T-helper 2 cell treated with Interferon-gamma antibody and Interleukin-4, amounts not matched to agents 5 μg/mL and 100 μg/mL, for 36 hours (primary cell): ENCODE measurements at regions not wholly inside any gene's neighbourhood (a gene's known extent, or its start where the extent isn't known, plus 50 kb on each side); places are given as distances from the start of the nearest gene placed in this dataset.
"Not testable (repeated sequence)": the region's sequence is repeated elsewhere in the genome, so short reads cannot be mapped to it uniquely, and the experiment has no call there.

Experiments
- DNase-seq: peaks from one replicate; pipeline ENCODE4 v3.0.0; 2021; ENCODE audit warnings: low spot score
- H3K27ac Mint-ChIP-seq: one replicate; pipeline ENCODE4 v1.8.0; 2021; ENCODE audit warnings: mild to moderate bottlenecking, mixed read lengths
- H3K27me3 Mint-ChIP-seq: one replicate; pipeline ENCODE4 v1.8.0; 2021; ENCODE audit warnings: low read depth, mixed read lengths
- H3K36me3 Mint-ChIP-seq: one replicate; pipeline ENCODE4 v1.8.0; 2021; ENCODE audit warnings: low read depth, mixed read lengths
- H3K4me1 Mint-ChIP-seq: one replicate; pipeline ENCODE4 v1.8.0; 2021; ENCODE audit warnings: low read depth, mixed read lengths
- H3K4me3 Mint-ChIP-seq: one replicate; pipeline ENCODE4 v1.8.0; 2022; ENCODE audit warnings: mild to moderate bottlenecking, moderate library complexity, mixed read lengths
- H3K9me3 Mint-ChIP-seq: one replicate; pipeline ENCODE4 v1.8.0; 2021; ENCODE audit warnings: mixed read lengths

GRCh38 chr3:88807491-88808105, 299.8 kb upstream of the EPHA3 start:
- Mint-ChIP-seq H3K4me3 (no peak overlapping the region), H3K36me3 (no peaks in the 10 kb centered on the region), H3K9me3 (peaks cover 13% of the 10 kb centered on the region), H3K27me3 (no peaks in the 10 kb centered on the region), H3K27ac (no peak overlapping the region), H3K4me1 (no peaks in the 10 kb centered on the region)
- no peak for DNase-seq

DNA sequence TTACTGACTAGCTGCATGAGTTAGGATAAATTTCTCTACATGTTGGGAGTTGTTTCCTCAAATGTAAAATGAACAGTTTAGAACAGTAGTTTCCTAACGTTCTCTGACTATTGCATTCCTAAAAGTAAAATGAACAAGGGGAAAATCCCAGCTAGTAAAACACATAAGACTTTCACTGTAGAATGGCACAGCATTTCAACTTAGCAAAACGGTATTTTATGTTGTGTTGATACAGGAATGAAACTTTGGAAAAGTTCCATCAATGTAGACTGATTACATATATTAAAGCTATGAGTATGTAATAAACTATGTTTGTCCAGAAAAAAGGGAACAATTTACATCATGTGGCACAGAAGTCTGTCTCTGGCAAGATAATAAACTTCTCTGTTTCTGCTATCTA, 297.4 kb upstream of the EPHA3 start:
- no peak for DNase-seq
- Mint-ChIP-seq H3K4me3 (no peak overlapping the region), H3K27ac (no peak overlapping the region), H3K4me1 (no peaks in the 10 kb centered on the region), H3K27me3 (no peaks in the 10 kb centered on the region), H3K9me3 (peaks cover 9% of the 10 kb centered on the region), H3K36me3 (no peaks in the 10 kb centered on the region)

DNA sequence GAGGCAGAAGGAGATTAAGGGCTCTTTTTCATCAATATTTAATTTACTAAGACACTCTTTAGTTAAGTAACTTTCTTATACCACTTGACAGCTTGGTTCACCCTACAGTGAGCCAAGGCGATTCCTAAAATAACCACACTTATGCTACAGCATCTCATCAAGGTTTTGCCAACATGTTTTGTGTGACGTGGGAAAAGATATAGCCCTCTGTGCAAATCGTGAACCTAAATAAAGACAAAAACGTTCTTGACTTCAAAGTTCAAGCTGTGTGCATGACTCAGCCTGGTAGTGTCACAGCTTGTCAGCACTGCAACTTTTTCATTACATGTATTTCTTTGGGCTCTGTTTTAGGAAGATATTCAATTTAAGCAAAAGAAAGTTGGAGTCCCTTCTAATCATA, 297.0 kb upstream of the EPHA3 start:
- Mint-ChIP-seq H3K27ac (no peak overlapping the region), H3K36me3 (no peaks in the 10 kb centered on the region), H3K4me1 (no peaks in the 10 kb centered on the region), H3K4me3 (no peak overlapping the region), H3K9me3 (peaks cover 7% of the 10 kb centered on the region), H3K27me3 (no peaks in the 10 kb centered on the region)
- DNase-seq: no peak

GRCh38 chr3:88811096-88811495, 296.3 kb upstream of the EPHA3 start:
- Mint-ChIP-seq H3K4me3 (no peak overlapping the region), H3K4me1 (no peaks in the 10 kb centered on the region), H3K27ac (no peak overlapping the region), H3K36me3 (no peaks in the 10 kb centered on the region), H3K27me3 (no peaks in the 10 kb centered on the region), H3K9me3 (peaks cover 5% of the 10 kb centered on the region)
- no peak for DNase-seq

DNA sequence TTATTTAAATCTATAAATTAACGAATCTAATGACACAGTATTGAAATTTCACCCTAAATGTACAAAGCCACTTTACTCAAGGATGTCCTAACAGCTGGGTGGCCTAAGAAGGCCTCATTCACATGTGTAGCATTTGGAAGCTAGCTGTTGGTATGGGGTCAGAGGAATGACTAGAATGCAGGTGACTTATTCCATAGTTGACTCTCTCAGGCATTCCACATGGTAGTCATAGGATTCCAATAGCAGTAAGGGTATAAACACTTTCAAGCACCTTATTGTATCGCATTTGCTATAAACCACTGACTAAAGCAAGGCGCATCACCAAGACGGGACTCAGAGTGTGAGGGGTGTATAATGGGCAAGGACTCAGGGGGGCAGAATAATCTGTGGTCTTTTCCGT, 294.8 kb upstream of the EPHA3 start:
- no peak for DNase-seq
- H3K27me3 Mint-ChIP-seq: no peaks in the 10 kb centered on the region
- H3K4me3 Mint-ChIP-seq: no peak overlapping the region
- H3K4me1 Mint-ChIP-seq: no peaks in the 10 kb centered on the region
- peaks cover 5% of the 10 kb centered on the region for H3K9me3 Mint-ChIP-seq
- H3K27ac Mint-ChIP-seq: no peak overlapping the region
- no peaks in the 10 kb centered on the region for H3K36me3 Mint-ChIP-seq

GRCh38 chr3:88816445-88816844, 291.0 kb upstream of the EPHA3 start:
- H3K36me3 Mint-ChIP-seq: no peaks in the 10 kb centered on the region
- no peaks in the 10 kb centered on the region for H3K9me3 Mint-ChIP-seq
- H3K4me1 Mint-ChIP-seq: no peaks in the 10 kb centered on the region
- no peak for DNase-seq
- H3K27ac Mint-ChIP-seq: no peak overlapping the region
- H3K27me3 Mint-ChIP-seq: no peaks in the 10 kb centered on the region
- H3K4me3 Mint-ChIP-seq: no peak overlapping the region

DNA sequence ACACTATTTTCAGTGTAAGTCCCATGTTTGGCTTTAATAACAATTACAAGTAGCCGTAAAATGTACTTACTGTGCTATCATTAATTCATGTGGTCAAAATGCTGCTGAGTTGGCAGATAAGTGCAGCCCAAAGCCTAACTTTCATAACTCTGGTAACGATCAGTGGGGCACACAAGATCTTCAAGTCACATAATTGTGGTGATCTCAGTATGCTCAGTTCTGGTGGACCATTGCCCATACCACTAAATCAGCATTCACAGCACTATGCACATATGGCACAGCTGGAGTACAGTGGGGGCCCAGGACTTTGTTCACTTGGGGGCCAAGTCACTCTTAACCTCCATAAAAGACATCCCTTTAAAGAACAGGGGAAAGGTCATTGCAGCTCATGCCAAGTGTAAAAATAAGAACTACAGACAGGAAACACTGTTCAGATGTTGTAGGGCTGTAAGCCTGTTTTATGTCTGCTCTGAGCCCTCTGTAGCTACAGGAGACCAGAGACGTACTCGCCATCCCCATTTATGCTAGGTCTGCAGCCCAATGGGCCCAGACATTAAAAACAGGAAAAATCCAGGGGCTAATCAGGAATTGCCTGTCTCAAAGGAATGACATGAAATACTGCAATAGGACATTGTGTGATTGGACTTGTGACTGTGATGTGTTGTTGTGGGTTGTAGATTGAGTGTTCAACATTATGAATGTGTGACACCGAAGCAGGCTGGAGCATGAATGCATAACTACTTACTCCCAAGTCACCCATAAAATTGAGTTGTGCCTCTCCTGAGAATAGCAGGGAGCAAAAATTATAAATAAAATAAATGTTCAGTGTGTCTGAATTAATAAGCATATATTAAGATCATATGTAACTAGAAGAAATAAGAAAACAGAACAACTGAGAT, 282.5 kb upstream of the EPHA3 start:
- Mint-ChIP-seq H3K9me3 (no peaks in the 10 kb centered on the region), H3K27ac (no peak overlapping the region), H3K27me3 (no peaks in the 10 kb centered on the region), H3K4me3 (no peak overlapping the region), H3K4me1 (no peaks in the 10 kb centered on the region), H3K36me3 (no peaks in the 10 kb centered on the region)
- DNase-seq: no peak

GRCh38 chr3:88828466-88828865, 279.0 kb upstream of the EPHA3 start:
- no peaks in the 10 kb centered on the region for H3K27me3 Mint-ChIP-seq
- no peak overlapping the region for H3K4me3 Mint-ChIP-seq
- H3K9me3 Mint-ChIP-seq: no peaks in the 10 kb centered on the region
- no peak for DNase-seq
- no peaks in the 10 kb centered on the region for H3K4me1 Mint-ChIP-seq
- H3K27ac Mint-ChIP-seq: no peak overlapping the region
- no peaks in the 10 kb centered on the region for H3K36me3 Mint-ChIP-seq

- no peaks in the 10 kb centered on the region for H3K36me3 Mint-ChIP-seq
Measured at GRCh38 chr3:88852606-88853005, 254.8 kb upstream of the EPHA3 start.

GRCh38 chr3:88863196-88863595, 244.2 kb upstream of the EPHA3 start:
- H3K9me3 Mint-ChIP-seq: peaks cover 17% of the 10 kb centered on the region
- DNase-seq: no peak
- H3K4me3 Mint-ChIP-seq: no peak overlapping the region
- no peaks in the 10 kb centered on the region for H3K4me1 Mint-ChIP-seq
- H3K36me3 Mint-ChIP-seq: no peaks in the 10 kb centered on the region
- no peaks in the 10 kb centered on the region for H3K27me3 Mint-ChIP-seq
- no peak overlapping the region for H3K27ac Mint-ChIP-seq

More at GRCh38 chr3:88852606-88853005, 254.8 kb upstream of the EPHA3 start:
- no peak overlapping the region for H3K4me3 Mint-ChIP-seq
- H3K27me3 Mint-ChIP-seq: no peaks in the 10 kb centered on the region
- no peaks in the 10 kb centered on the region for H3K4me1 Mint-ChIP-seq
- H3K9me3 Mint-ChIP-seq: peaks cover 12% of the 10 kb centered on the region
- no peak overlapping the region for H3K27ac Mint-ChIP-seq
- no peak for DNase-seq

GRCh38 chr3:88876724-88877123, 230.7 kb upstream of the EPHA3 start:
- no peak for DNase-seq
- Mint-ChIP-seq H3K27ac (no peak overlapping the region), H3K36me3 (no peaks in the 10 kb centered on the region), H3K4me1 (no peaks in the 10 kb centered on the region), H3K4me3 (no peak overlapping the region), H3K27me3 (no peaks in the 10 kb centered on the region), H3K9me3 (peaks cover 4% of the 10 kb centered on the region)

- no peaks in the 10 kb centered on the region for H3K27me3 Mint-ChIP-seq
- no peak for DNase-seq
Measured at GRCh38 chr3:88879905-88880304, 227.5 kb upstream of the EPHA3 start.

DNA sequence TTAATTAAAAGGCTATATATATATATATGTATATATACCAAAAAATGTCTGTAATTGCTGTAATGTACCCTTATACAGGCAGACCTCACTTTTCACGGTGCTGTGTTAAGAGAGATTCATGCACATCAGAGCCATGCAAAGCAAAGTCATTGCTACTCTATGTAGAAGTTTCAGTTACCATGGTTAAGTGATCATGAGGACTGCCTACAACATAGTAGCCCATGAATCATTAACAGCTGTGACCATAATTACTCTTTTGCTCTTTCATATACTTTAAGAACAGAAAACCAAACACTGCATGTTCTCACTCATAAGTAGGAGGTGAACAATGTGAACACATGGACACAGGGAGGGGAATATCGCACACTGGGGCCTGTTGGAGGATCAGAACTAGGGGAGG, 225.3 kb upstream of the EPHA3 start:
- Mint-ChIP-seq H3K9me3 (peaks cover 14% of the 10 kb centered on the region), H3K4me1 (no peaks in the 10 kb centered on the region), H3K27ac (no peak overlapping the region), H3K36me3 (no peaks in the 10 kb centered on the region), H3K27me3 (no peaks in the 10 kb centered on the region), H3K4me3 (no peak overlapping the region)
- no peak for DNase-seq

More at GRCh38 chr3:88879905-88880304, 227.5 kb upstream of the EPHA3 start:
- Mint-ChIP-seq H3K36me3 (no peaks in the 10 kb centered on the region), H3K9me3 (peaks cover 10% of the 10 kb centered on the region), H3K4me3 (no peak overlapping the region), H3K4me1 (no peaks in the 10 kb centered on the region), H3K27ac (no peak overlapping the region)

DNA sequence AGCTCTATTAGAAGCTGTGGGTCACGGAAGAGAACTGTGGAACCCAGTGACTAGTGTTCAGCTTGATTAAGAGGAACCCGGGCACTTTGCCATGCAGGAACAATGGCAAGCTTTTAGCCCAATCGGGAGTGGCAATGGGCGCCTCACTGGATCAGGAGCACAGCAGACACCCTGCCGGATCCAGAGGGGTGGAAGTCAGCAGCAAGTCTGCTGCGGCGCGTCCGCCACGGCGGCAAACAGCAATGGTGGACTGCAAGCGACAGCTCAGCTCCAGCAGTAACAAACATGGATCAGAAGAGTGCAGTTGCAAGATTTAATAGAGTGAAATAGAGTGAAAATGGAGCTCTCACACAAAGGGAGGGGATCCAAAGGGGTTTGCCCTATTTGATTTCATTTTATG, 220.8 kb upstream of the EPHA3 start:
- H3K36me3 Mint-ChIP-seq, H3K27ac Mint-ChIP-seq, H3K4me3 Mint-ChIP-seq, DNase-seq, H3K27me3 Mint-ChIP-seq, H3K4me1 Mint-ChIP-seq: not testable (repeated sequence)
- H3K9me3 Mint-ChIP-seq: peaks cover 43% of the 10 kb centered on the region
